ENCODE measurements at regions not wholly inside any gene's neighbourhood (a gene's known extent, or its start where the extent isn't known, plus 50 kb on each side); places are given as distances from the start of the nearest gene placed in this dataset.

- TF ChIP-seq CEBPZ (IDR thresholded peaks at IDR 0.05; ENCODE audit: low read depth, low read length) (no peak), DPF2 (IDR thresholded peaks at IDR 0.05) (no peak)
These were observed 201.6 kb upstream of the ZNF536 start (continued) for GRCh38 chr19:30170495-30171137.

- Histone ChIP-seq H3K9ac (ENCODE audit: control insufficient read depth, insufficient read depth, low read length) (no peak overlapping the region), H3K36me3 (ENCODE audit: control insufficient read depth in 2 of 2, insufficient read depth in 2 of 2, low read length in 1 of 2) (no peaks in the 10 kb centered on the region), H3K9me3 (replicated peaks; ENCODE audit: control insufficient read depth, insufficient read depth, low read length) (no peaks in the 10 kb centered on the region), H3K27ac (ENCODE audit: control insufficient read depth, insufficient read depth) (no peak overlapping the region), H3K4me3 (no peak overlapping the region), H3K79me2 (ENCODE audit: control insufficient read depth, insufficient read depth, low read length) (no peaks in the 10 kb centered on the region), H4K20me1 (ENCODE audit: control insufficient read depth, insufficient read depth) (no peaks in the 10 kb centered on the region), H3K4me1 (ENCODE audit: control insufficient read depth, insufficient read depth, low read length) (no peaks in the 10 kb centered on the region), H3K4me2 (ENCODE audit: control insufficient read depth, insufficient read depth) (no peak overlapping the region), H2AFZ (ENCODE audit: control insufficient read depth, low read depth, low read length) (no peak overlapping the region), H3K27me3 (replicated peaks in 1 of 2; ENCODE audit: control insufficient read depth in 2 of 2, insufficient read depth in 2 of 2, low read length in 1 of 2) (no peaks in the 10 kb centered on the region)
- TF ChIP-seq PBX3 (IDR thresholded peaks at IDR 0.05; ENCODE audit: insufficient replicate concordance, low read depth, low read length): peak; percentile 10
- peak; percentile 82 for TF ChIP-seq BCL3 (IDR thresholded peaks at IDR 0.05; ENCODE audit: borderline replicate concordance, insufficient read depth, low read depth, low read length, poor library complexity, severe bottlenecking)
- TF ChIP-seq CEBPB (IDR thresholded peaks at IDR 0.05; ENCODE audit: borderline replicate concordance in 1 of 2, low read depth in 2 of 2, low read length in 2 of 2): no peak
- FAIRE-seq (no peak), DNase-seq (ENCODE audit: low read depth, low spot score) (no peak), ATAC-seq (no peak)
- intact Hi-C loops (cut with micrococcal nuclease; ENCODE audit: unreplicated experiment): no loop called here
- no TSS peak for BruUV-seq (replicated peaks)
- ChIA-PET SMC1A (ENCODE audit: uncharacterized antibody, unreplicated experiment) (no interaction called here), RAD21 (ENCODE audit: unreplicated experiment) (no interaction called here), CTCF (no interaction called here), POLR2A (no interaction called here)
- 52% methylated on average over 3 of the region's 3 CpGs for WGBS (ENCODE audit: insufficient coverage, insufficient replicate concordance, low lambda C conversion rate, missing lambda C conversion rate)
- in situ Hi-C loops (cut with MboI): no loop called here
These were observed 201.0 kb upstream of the ZNF536 start for GRCh38 chr19:30171138-30171635.
